CD4-positive, alpha-beta T cell (primary cell): ENCODE measurements at regions not wholly inside any gene's neighbourhood (a gene's known extent, or its start where the extent isn't known, plus 50 kb on each side); places are given as distances from the start of the nearest gene placed in this dataset.
"Not testable (repeated sequence)": the region's sequence is repeated elsewhere in the genome, so short reads cannot be mapped to it uniquely, and the experiment has no call there.

ENCODE experiments used
- ATAC-seq: fragments of 200-7000 bp; cut with Tn5 transposase; one replicate; pipeline ENCODE4 v1.10.0; 2022; ENCODE audit warnings: mild to moderate bottlenecking; ENCODE audit not compliant: poor library complexity
- CTCF ChIA-PET: fragments of 350-600 bp; sonication (Branson Sonifier 250); formaldehyde crosslinking; loops from one replicate; lab custom pipeline; 2021; ENCODE audit warnings: antibody characterized with exemption, inconsistent platforms; lab: Charles Lee
- POLR2A ChIA-PET: fragments of 350-600 bp; sonication (Branson Sonifier 250); formaldehyde crosslinking; loops from one replicate; lab custom pipeline; 2021; ENCODE audit warnings: antibody characterized with exemption, inconsistent platforms; lab: Charles Lee
- DNase-seq, 14 experiments: peaks; one replicate each; pipeline ENCODE4 v3.0.0-alpha.2; 2013 to 2020; ENCODE audit warnings: mixed read lengths in 2 of 14
- H3K27ac ChIP-seq, 2 donors: one replicate each; pipeline versions ENCODE4 v1.5.1 to v1.7.0; 2013; ENCODE audit warnings: low read length in 2 of 2, low read depth in 1 of 2, mild to moderate bottlenecking in 1 of 2
- H3K27me3 ChIP-seq, 2 experiments: 1 replicate in 1 of 2; 2 replicates in 1 of 2; pipeline versions ENCODE4 v1.6.1 to v1.7.0; 2013; ENCODE audit warnings: low read length in 2 of 2, control low read depth in 1 of 2, mild to moderate bottlenecking in 1 of 2, moderate library complexity in 1 of 2; ENCODE audit not compliant: insufficient read depth in 2 of 2, control insufficient read depth in 1 of 2
- H3K36me3 ChIP-seq: one replicate; pipeline ENCODE4 v1.6.1; 2013; ENCODE audit warnings: low read length, control low read depth; ENCODE audit not compliant: insufficient read depth
- H3K4me1 ChIP-seq: one replicate; pipeline ENCODE4 v1.6.1; 2013; ENCODE audit warnings: low read length, control low read depth; ENCODE audit not compliant: insufficient read depth
- H3K4me3 ChIP-seq: one replicate; pipeline ENCODE4 v1.5.1; 2013; ENCODE audit warnings: mild to moderate bottlenecking, low read length, moderate library complexity
- H3K9me3 ChIP-seq, 2 experiments: 1 replicate in 1 of 2; 2 replicates in 1 of 2; pipeline versions ENCODE4 v1.6.1 to v1.7.0; 2013; ENCODE audit warnings: low read length in 2 of 2, mild to moderate bottlenecking in 2 of 2, control low read depth in 1 of 2, moderate library complexity in 1 of 2; ENCODE audit not compliant: control insufficient read depth in 1 of 2, insufficient read depth in 1 of 2
- H3K27ac Mint-ChIP-seq: one replicate; pipeline ENCODE4 v1.8.0; 2020; ENCODE audit warnings: mixed read lengths
- H3K27me3 Mint-ChIP-seq: one replicate; pipeline ENCODE4 v1.8.0; 2021; ENCODE audit warnings: mixed read lengths
- H3K36me3 Mint-ChIP-seq: one replicate; pipeline ENCODE4 v1.8.0; 2021; ENCODE audit warnings: low read depth, mixed read lengths
- H3K4me1 Mint-ChIP-seq: one replicate; pipeline ENCODE4 v1.8.0; 2021; ENCODE audit warnings: low read depth, mixed read lengths
- H3K4me3 Mint-ChIP-seq: one replicate; pipeline ENCODE4 v1.8.0; 2020; ENCODE audit warnings: mild to moderate bottlenecking, mixed read lengths
- H3K9me3 Mint-ChIP-seq: one replicate; pipeline ENCODE4 v1.8.0; 2020; ENCODE audit warnings: mixed read lengths
- intact Hi-C, 2 experiments: fragments of 100-400 bp; cut with DNase I in 1 of 2; cut with micrococcal nuclease in 1 of 2; formaldehyde crosslinking; loops; one replicate each; pipeline versions ENCODE4 v1.15.1 to v1.9.0; 2023 to 2025; cut with DNase I, micrococcal nuclease
- TF ChIP-seq, protein P1 (sequence below): fragments of 200-600 bp; IDR thresholded peaks from one replicate; pipeline ENCODE4 v1.8.0; 2022; ENCODE audit warnings: antibody characterized with exemption, mild to moderate bottlenecking

DNA sequence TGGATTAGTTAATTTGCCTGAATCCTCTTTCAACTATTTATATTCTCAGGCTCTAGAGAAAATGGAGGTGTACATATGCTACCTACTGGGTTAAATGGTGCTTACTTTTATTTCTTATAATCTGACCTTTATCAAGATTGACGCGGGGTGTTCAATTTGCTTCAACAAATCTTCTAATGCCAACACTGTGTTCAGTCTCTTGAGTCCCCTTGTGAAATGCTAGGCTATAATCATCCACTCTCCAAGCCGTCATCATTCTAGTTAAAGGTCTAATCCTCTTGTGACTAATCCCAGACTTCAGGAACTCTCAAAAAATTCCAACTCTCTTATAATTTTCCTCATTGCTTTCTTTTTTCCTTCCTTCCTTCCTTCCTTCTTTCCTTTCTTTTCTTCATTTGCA lies 1396.2 kb downstream of the CDH8 start:
- intact Hi-C loops = no loop called here
- POLR2A ChIA-PET = no interaction called here
- no peak overlapping the region for H3K27ac Mint-ChIP-seq
- H3K27me3 Mint-ChIP-seq = no peaks in the 10 kb centered on the region
- H3K4me1 Mint-ChIP-seq = no peaks in the 10 kb centered on the region
- no peak overlapping the region for H3K4me3 Mint-ChIP-seq
- Histone ChIP-seq H3K27ac (no peak overlapping the region), H3K4me1 (no peaks in the 10 kb centered on the region), H3K9me3 (peaks cover 4 to 10% of the 10 kb centered on the region in 2 experiments), H3K36me3 (no peaks in the 10 kb centered on the region), H3K4me3 (no peak overlapping the region), H3K27me3 (no peaks in the 10 kb centered on the region)
- no peaks in the 10 kb centered on the region for H3K36me3 Mint-ChIP-seq
- no peak for ATAC-seq
- H3K9me3 Mint-ChIP-seq = peaks cover 13% of the 10 kb centered on the region
- TF ChIP-seq, protein P1, sequence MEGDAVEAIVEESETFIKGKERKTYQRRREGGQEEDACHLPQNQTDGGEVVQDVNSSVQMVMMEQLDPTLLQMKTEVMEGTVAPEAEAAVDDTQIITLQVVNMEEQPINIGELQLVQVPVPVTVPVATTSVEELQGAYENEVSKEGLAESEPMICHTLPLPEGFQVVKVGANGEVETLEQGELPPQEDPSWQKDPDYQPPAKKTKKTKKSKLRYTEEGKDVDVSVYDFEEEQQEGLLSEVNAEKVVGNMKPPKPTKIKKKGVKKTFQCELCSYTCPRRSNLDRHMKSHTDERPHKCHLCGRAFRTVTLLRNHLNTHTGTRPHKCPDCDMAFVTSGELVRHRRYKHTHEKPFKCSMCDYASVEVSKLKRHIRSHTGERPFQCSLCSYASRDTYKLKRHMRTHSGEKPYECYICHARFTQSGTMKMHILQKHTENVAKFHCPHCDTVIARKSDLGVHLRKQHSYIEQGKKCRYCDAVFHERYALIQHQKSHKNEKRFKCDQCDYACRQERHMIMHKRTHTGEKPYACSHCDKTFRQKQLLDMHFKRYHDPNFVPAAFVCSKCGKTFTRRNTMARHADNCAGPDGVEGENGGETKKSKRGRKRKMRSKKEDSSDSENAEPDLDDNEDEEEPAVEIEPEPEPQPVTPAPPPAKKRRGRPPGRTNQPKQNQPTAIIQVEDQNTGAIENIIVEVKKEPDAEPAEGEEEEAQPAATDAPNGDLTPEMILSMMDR = no peak
- CTCF ChIA-PET = no interaction called here
- no peak for DNase-seq

DNA sequence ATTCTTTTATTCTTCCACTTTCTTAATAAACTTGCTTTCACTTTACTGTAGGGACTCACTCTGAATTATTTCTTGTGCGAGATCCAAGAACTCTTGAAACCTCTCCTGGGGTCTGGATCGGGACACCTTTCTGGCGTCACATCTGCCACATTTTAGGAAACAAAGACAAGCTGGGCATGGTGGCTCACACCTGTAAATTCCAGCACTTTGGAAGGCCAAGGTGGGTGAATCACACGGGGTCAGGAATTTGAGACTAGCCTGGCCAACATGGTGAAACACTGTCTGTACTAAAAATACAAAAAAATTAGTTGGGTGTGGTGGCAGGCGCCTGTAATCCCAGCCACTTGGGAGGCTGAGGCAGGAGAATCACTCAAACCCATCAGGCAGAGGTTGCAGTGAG lies 1399.6 kb downstream of the CDH8 start:
- POLR2A ChIA-PET, intact Hi-C loops, H3K4me3 ChIP-seq, H3K9me3 ChIP-seq, H3K27ac Mint-ChIP-seq, ATAC-seq, H3K27me3 Mint-ChIP-seq, H3K4me1 Mint-ChIP-seq, H3K4me1 ChIP-seq, H3K36me3 Mint-ChIP-seq, H3K4me3 Mint-ChIP-seq, CTCF ChIA-PET, DNase-seq, H3K27me3 ChIP-seq, H3K27ac ChIP-seq, H3K36me3 ChIP-seq: not testable (repeated sequence)
- H3K9me3 Mint-ChIP-seq = peaks cover 21% of the 10 kb centered on the region

DNA sequence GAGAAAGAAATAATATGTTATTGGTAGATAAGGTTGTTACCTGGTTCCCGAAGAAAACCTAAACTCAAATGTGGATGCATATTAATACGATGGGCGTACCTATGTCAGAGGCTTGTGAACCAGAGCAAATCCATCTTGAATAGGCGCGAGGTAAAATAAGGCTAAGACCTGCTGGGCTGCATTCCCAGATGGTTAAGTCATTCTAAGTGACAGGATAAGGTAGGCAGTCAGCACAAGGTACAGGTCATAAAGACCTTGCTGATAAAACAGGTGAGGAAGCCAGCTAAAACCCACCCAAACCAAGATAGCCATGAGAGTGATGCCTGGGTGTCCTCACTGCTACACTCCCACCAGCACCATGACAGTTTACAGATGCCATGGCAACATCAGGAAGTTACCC lies 1400.1 kb downstream of the CDH8 start:
- H3K4me1 ChIP-seq = no peaks in the 10 kb centered on the region
- DNase-seq (no peak), ATAC-seq (no peak)
- intact Hi-C loops = no loop called here
- H3K27ac ChIP-seq = no peak overlapping the region
- no peaks in the 10 kb centered on the region for H3K36me3 Mint-ChIP-seq
- no peaks in the 10 kb centered on the region for H3K4me1 Mint-ChIP-seq
- H3K9me3 ChIP-seq = peaks cover 3 to 4% of the 10 kb centered on the region in 2 experiments
- H3K4me3 ChIP-seq = no peak overlapping the region
- H3K27ac Mint-ChIP-seq = no peak overlapping the region
- H3K4me3 Mint-ChIP-seq = no peak overlapping the region
- H3K27me3 ChIP-seq = no peaks in the 10 kb centered on the region
- CTCF ChIA-PET = no interaction called here
- TF ChIP-seq, protein P1 = no peak
- POLR2A ChIA-PET = no interaction called here
- no peaks in the 10 kb centered on the region for H3K27me3 Mint-ChIP-seq
- peaks cover 21% of the 10 kb centered on the region for H3K9me3 Mint-ChIP-seq
- no peaks in the 10 kb centered on the region for H3K36me3 ChIP-seq

DNA sequence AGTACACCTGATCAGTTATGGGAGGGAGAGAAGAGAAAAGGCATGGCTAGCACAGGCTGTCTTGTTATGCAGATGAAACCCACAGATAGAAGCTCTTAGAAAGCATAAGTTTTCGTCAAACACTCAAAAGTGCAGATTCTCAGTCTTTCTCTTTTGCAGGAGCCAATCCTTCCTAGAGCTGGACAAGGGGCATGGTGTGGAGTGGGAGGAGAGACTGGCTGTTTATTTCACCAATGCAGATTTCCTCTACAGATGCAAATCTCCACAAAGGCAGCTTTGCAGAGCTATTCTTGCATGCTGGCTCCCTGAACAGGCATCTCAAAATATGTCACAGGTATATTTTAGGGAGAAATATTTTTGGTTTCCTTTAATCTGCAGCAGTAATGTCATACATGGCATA lies 1400.7 kb downstream of the CDH8 start:
- H3K27ac Mint-ChIP-seq = no peak overlapping the region
- no peaks in the 10 kb centered on the region for H3K27me3 Mint-ChIP-seq
- Histone ChIP-seq H3K36me3 (no peaks in the 10 kb centered on the region), H3K27ac (no peak overlapping the region), H3K27me3 (no peaks in the 10 kb centered on the region), H3K4me1 (no peaks in the 10 kb centered on the region), H3K4me3 (no peak overlapping the region), H3K9me3 (peaks cover 0 to 8% of the 10 kb centered on the region in 2 experiments)
- H3K36me3 Mint-ChIP-seq = no peaks in the 10 kb centered on the region
- CTCF ChIA-PET = no interaction called here
- TF ChIP-seq, protein P1 = no peak
- POLR2A ChIA-PET = no interaction called here
- intact Hi-C loops = no loop called here
- ATAC-seq (no peak), DNase-seq (no peak)
- H3K4me3 Mint-ChIP-seq = no peak overlapping the region
- H3K4me1 Mint-ChIP-seq = no peaks in the 10 kb centered on the region
- H3K9me3 Mint-ChIP-seq = peaks cover 23% of the 10 kb centered on the region
